ENCODE measurements at regions not wholly inside any gene's neighbourhood (a gene's known extent, or its start where the extent isn't known, plus 50 kb on each side); places are given as distances from the start of the nearest gene placed in this dataset.

DNA sequence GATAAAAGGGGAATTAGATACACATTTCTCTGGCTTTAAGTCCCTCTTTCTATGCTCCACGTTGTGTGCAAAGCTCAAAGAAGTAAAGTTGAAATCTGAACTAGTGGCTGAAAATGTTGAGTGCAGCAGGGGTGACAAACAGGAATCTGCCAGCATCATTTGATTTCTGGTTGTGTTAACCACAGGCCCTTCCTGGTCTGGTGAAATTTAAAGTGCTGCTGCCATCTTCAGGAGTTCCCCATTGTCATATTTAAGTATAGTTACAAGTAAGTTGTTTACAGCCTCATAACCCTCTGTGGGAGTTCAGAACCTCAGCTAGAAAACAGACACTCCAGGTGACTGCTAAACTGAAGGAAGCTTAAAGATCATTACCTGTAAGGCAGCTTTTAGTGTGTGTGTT, 90.9 kb upstream of the CCDC196 start:
- TF ChIP-seq, protein P1, sequence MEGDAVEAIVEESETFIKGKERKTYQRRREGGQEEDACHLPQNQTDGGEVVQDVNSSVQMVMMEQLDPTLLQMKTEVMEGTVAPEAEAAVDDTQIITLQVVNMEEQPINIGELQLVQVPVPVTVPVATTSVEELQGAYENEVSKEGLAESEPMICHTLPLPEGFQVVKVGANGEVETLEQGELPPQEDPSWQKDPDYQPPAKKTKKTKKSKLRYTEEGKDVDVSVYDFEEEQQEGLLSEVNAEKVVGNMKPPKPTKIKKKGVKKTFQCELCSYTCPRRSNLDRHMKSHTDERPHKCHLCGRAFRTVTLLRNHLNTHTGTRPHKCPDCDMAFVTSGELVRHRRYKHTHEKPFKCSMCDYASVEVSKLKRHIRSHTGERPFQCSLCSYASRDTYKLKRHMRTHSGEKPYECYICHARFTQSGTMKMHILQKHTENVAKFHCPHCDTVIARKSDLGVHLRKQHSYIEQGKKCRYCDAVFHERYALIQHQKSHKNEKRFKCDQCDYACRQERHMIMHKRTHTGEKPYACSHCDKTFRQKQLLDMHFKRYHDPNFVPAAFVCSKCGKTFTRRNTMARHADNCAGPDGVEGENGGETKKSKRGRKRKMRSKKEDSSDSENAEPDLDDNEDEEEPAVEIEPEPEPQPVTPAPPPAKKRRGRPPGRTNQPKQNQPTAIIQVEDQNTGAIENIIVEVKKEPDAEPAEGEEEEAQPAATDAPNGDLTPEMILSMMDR (conservative IDR thresholded peaks at IDR 0.05 in 1 of 2, IDR thresholded peaks at IDR 0.05 in 1 of 2; ENCODE audit: low read depth in 1 of 2, low read length in 2 of 2), result no peak
- TF ChIP-seq EZH2 (IDR thresholded peaks at IDR 0.05; ENCODE audit: low read length, missing control alignments), result no peak

Measured in fibroblast of lung (primary cell).